CD4-positive, alpha-beta memory T cell (primary cell): ENCODE measurements at regions not wholly inside any gene's neighbourhood (a gene's known extent, or its start where the extent isn't known, plus 50 kb on each side); places are given as distances from the start of the nearest gene placed in this dataset.
"Not testable (repeated sequence)": the region's sequence is repeated elsewhere in the genome, so short reads cannot be mapped to it uniquely, and the experiment has no call there.

ENCODE experiments used
- CTCF ChIA-PET: fragments of 350-600 bp; sonication (Branson Sonifier 250); formaldehyde crosslinking; loops from one replicate; lab custom pipeline; 2021; ENCODE audit warnings: inconsistent platforms; ENCODE audit not compliant: partially characterized antibody; lab: Charles Lee
- POLR2A ChIA-PET: fragments of 350-600 bp; sonication (Branson Sonifier 250); formaldehyde crosslinking; loops from one replicate; lab custom pipeline; 2021; ENCODE audit not compliant: partially characterized antibody; lab: Charles Lee
- DNase-seq, 5 donors: peaks; one replicate each; pipeline versions ENCODE4 v3.0.0 to v3.0.0-alpha.2; 2020 to 2022; ENCODE audit warnings: mixed read lengths in 1 of 5
- H3K27ac ChIP-seq: one replicate; pipeline ENCODE4 v1.7.0; 2013; ENCODE audit warnings: low read depth, low read length
- H3K27me3 ChIP-seq: 2 replicates; pipeline ENCODE4 v1.7.0; 2013; ENCODE audit warnings: mild to moderate bottlenecking, low read length, moderate library complexity; ENCODE audit not compliant: insufficient read depth
- H3K36me3 ChIP-seq: 2 replicates; pipeline ENCODE4 v1.7.0; 2013; ENCODE audit warnings: mild to moderate bottlenecking, low read length, moderate library complexity; ENCODE audit not compliant: insufficient read depth
- H3K4me1 ChIP-seq: 2 replicates; pipeline ENCODE4 v1.7.0; 2013; ENCODE audit warnings: mild to moderate bottlenecking, low read length, moderate library complexity; ENCODE audit not compliant: insufficient read depth
- H3K4me3 ChIP-seq, 2 donors: one replicate each; pipeline ENCODE4 v1.7.0; 2013; ENCODE audit warnings: low read length in 2 of 2, mild to moderate bottlenecking in 1 of 2
- H3K9me3 ChIP-seq, 2 donors: one replicate each; pipeline ENCODE4 v1.7.0; 2013; ENCODE audit warnings: low read length in 2 of 2, control low read depth in 1 of 2; ENCODE audit not compliant: control insufficient read depth in 1 of 2
- H3K27ac Mint-ChIP-seq, 7 donors: one replicate each; pipeline ENCODE4 v1.8.0; 2020 to 2021; ENCODE audit warnings: mixed read lengths in 7 of 7, mild to moderate bottlenecking in 6 of 7, inconsistent platforms in 3 of 7, moderate library complexity in 3 of 7
- H3K27me3 Mint-ChIP-seq, 2 donors: one replicate each; pipeline ENCODE4 v1.8.0; 2020 to 2021; ENCODE audit warnings: mixed read lengths in 2 of 2
- H3K36me3 Mint-ChIP-seq, 2 donors: one replicate each; pipeline ENCODE4 v1.8.0; 2020 to 2021; ENCODE audit warnings: mixed read lengths in 2 of 2, inconsistent platforms in 1 of 2, mild to moderate bottlenecking in 1 of 2
- H3K4me1 Mint-ChIP-seq, 4 donors: one replicate each; pipeline ENCODE4 v1.8.0; 2020 to 2021; ENCODE audit warnings: mixed read lengths in 4 of 4, mild to moderate bottlenecking in 1 of 4
- H3K4me3 Mint-ChIP-seq, 8 donors: one replicate each; pipeline ENCODE4 v1.8.0; 2020 to 2021; ENCODE audit warnings: mixed read lengths in 8 of 8, mild to moderate bottlenecking in 7 of 8, moderate library complexity in 6 of 8, inconsistent platforms in 3 of 8
- H3K9me3 Mint-ChIP-seq, 8 donors: one replicate each; pipeline ENCODE4 v1.8.0; 2020 to 2021; ENCODE audit warnings: mixed read lengths in 8 of 8, mild to moderate bottlenecking in 5 of 8, inconsistent platforms in 3 of 8, moderate library complexity in 1 of 8
- intact Hi-C: fragments of 100-400 bp; cut with micrococcal nuclease; formaldehyde crosslinking; loops from one replicate; pipeline ENCODE4 v1.15.1; 2023

DNA sequence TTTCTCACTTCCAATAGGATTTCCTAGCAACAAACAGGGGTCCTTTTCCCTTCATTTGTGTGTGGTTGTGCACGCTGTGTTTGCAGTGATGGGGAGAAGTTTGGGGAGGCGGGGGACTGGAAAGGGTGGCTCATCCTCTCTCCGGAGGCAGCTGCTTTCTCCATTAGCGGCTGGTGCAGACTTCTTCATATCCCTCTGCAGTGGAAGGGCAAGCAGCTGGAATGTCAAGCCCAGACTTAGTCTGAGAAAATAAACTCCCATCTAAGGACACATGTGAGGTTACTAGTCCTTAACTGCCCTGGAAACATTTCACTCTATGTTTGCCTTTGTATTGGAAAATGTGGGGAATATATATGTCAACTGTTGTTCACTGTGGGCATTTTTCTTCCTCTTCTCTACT, 467.0 kb upstream of the RASGRP1 start:
- DNase-seq = no peak

DNA sequence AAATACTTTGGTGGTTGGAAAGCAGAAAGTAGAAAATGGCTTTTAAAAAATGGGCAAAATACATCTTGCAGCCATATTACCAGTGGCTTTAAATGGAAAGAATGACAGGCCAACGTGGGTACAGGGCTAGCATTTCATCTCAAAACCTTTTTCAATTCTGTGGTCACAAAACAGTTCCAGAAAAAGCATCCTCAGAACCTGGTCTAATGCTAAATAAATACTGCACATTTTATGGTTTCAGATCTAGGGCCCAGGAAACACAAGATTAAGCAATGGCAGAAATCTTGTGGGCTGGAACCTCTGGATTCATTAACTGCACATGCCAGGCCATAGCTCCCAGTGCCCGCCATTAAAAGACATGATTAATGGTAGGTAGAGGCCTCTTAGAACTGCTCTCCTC, 470.2 kb upstream of the RASGRP1 start:
- Mint-ChIP-seq H3K4me3 (no peak overlapping the region), H3K9me3 (peaks cover 0 to 7% (median 0%) of the 10 kb centered on the region in 8 donors), H3K27me3 (peaks cover 0 to 9% of the 10 kb centered on the region in 2 donors), H3K4me1 (no peaks in the 10 kb centered on the region), H3K36me3 (no peaks in the 10 kb centered on the region), H3K27ac (no peak overlapping the region)
- POLR2A ChIA-PET = no interaction called here
- Histone ChIP-seq H3K4me1 (no peaks in the 10 kb centered on the region), H3K9me3 (no peaks in the 10 kb centered on the region), H3K27ac (no peak overlapping the region), H3K4me3 (no peak overlapping the region), H3K36me3 (no peaks in the 10 kb centered on the region), H3K27me3 (no peaks in the 10 kb centered on the region)
- intact Hi-C loops = no loop called here
- CTCF ChIA-PET = no interaction called here
- no peak for DNase-seq

More for the DNA sequence above, 467.0 kb upstream of the RASGRP1 start:
- Histone ChIP-seq H3K4me1 (no peaks in the 10 kb centered on the region), H3K36me3 (no peaks in the 10 kb centered on the region), H3K27me3 (no peaks in the 10 kb centered on the region), H3K4me3 (no peak overlapping the region), H3K27ac (no peak overlapping the region), H3K9me3 (no peaks in the 10 kb centered on the region)
- H3K4me3 Mint-ChIP-seq = no peak overlapping the region
- H3K27me3 Mint-ChIP-seq = peaks cover 0 to 6% of the 10 kb centered on the region in 2 donors
- CTCF ChIA-PET = no interaction called here
- H3K4me1 Mint-ChIP-seq = no peaks in the 10 kb centered on the region
- POLR2A ChIA-PET = no interaction called here
- H3K9me3 Mint-ChIP-seq = no peaks in the 10 kb centered on the region
- H3K27ac Mint-ChIP-seq = no peak overlapping the region
- intact Hi-C loops = no loop called here
- H3K36me3 Mint-ChIP-seq = no peaks in the 10 kb centered on the region

DNA sequence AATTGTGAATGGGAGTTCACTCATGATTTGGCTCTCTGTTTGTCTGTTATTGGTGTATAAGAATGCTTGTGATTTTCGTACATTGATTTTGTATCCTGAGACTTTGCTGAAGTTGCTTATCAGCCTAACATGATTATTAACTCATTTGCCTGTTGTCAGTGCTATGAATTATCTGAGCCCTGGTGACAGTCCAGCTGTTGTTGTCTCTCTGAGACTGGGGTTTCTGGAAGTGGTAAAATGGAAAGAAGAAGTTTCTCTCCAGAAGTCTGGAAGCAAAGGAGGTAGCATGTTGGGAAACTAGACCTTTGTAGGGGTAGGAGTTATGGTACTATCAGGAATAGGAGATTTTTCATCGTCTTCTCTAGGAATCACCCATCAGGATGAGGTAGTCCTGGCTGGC, 473.0 kb upstream of the RASGRP1 start:
- H3K9me3 Mint-ChIP-seq, H3K9me3 ChIP-seq, H3K27ac ChIP-seq, CTCF ChIA-PET, DNase-seq, H3K27me3 ChIP-seq, H3K27ac Mint-ChIP-seq, H3K4me3 ChIP-seq, H3K4me1 ChIP-seq, H3K4me1 Mint-ChIP-seq, H3K36me3 ChIP-seq, H3K4me3 Mint-ChIP-seq, intact Hi-C loops, H3K36me3 Mint-ChIP-seq, POLR2A ChIA-PET, H3K27me3 Mint-ChIP-seq: not testable (repeated sequence)

DNA sequence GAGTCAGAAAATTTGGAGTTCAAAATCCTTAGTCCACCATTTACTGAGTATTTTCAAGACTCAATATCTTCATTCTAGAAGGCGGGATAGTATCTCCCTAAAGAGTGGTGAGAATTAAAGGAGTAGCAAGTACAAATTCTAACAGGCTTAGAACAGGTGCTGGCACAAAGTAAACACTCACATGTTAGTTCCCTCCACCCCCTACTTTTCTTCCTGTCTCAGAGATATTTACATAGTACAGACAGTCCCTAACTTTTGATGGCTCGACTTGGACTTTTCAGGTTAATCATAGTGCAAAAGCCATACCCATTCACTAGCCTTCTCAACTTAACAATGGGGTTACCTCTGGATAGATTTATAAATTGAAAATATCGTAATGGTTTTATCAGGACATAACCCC, 476.2 kb upstream of the RASGRP1 start:
- intact Hi-C loops = no loop called here
- ChIA-PET CTCF (no interaction called here), POLR2A (no interaction called here)
- H3K27me3 Mint-ChIP-seq = peaks cover 7 to 10% of the 10 kb centered on the region in 2 donors
- no peaks in the 10 kb centered on the region for H3K36me3 Mint-ChIP-seq
- Histone ChIP-seq H3K9me3 (no peaks in the 10 kb centered on the region), H3K4me3 (no peak overlapping the region), H3K36me3 (no peaks in the 10 kb centered on the region), H3K4me1 (no peaks in the 10 kb centered on the region), H3K27ac (no peak overlapping the region), H3K27me3 (no peaks in the 10 kb centered on the region)
- no peak overlapping the region for H3K27ac Mint-ChIP-seq
- no peak overlapping the region for H3K4me3 Mint-ChIP-seq
- H3K9me3 Mint-ChIP-seq = peaks cover 0 to 7% (median 0%) of the 10 kb centered on the region in 8 donors
- no peak for DNase-seq
- H3K4me1 Mint-ChIP-seq = no peaks in the 10 kb centered on the region

DNA sequence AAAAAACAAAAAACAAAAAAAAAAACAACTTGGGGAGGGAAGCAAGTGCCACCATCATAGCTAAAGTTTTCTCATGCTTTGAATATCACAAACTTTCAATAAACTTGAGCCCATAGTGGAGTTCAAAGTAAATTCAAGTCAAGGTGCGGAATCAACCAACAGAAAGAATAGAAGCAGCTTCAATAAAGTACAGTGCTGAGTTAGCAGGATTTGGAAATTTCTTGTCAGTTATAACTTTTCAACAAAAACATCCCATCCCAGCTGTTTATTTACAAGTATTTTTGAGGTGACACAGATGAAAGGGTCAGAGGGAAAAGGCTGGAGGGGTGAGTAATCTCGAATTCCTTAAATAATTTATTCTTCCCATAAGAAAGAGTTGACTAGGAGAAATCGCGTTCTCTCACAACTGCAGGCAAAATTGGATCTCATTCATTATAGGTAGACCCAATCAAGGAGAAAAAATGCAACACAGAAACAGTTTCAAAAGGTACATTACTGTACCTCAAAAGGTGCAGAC, 477.4 kb upstream of the RASGRP1 start:
- H3K36me3 ChIP-seq = no peaks in the 10 kb centered on the region
- Mint-ChIP-seq H3K36me3 (no peaks in the 10 kb centered on the region), H3K27ac (no peak overlapping the region), H3K27me3 (peaks cover 7 to 10% of the 10 kb centered on the region in 2 donors), H3K4me1 (no peaks in the 10 kb centered on the region), H3K4me3 (no peak overlapping the region), H3K9me3 (peaks cover 0 to 10% (median 5%) of the 10 kb centered on the region in 8 donors)
- H3K27ac ChIP-seq = no peak overlapping the region
- intact Hi-C loops = no loop called here
- DNase-seq = no peak
- POLR2A ChIA-PET = no interaction called here
- H3K9me3 ChIP-seq = no peaks in the 10 kb centered on the region
- CTCF ChIA-PET = no interaction called here
- H3K4me1 ChIP-seq = no peaks in the 10 kb centered on the region
- no peak overlapping the region for H3K4me3 ChIP-seq
- no peaks in the 10 kb centered on the region for H3K27me3 ChIP-seq

DNA sequence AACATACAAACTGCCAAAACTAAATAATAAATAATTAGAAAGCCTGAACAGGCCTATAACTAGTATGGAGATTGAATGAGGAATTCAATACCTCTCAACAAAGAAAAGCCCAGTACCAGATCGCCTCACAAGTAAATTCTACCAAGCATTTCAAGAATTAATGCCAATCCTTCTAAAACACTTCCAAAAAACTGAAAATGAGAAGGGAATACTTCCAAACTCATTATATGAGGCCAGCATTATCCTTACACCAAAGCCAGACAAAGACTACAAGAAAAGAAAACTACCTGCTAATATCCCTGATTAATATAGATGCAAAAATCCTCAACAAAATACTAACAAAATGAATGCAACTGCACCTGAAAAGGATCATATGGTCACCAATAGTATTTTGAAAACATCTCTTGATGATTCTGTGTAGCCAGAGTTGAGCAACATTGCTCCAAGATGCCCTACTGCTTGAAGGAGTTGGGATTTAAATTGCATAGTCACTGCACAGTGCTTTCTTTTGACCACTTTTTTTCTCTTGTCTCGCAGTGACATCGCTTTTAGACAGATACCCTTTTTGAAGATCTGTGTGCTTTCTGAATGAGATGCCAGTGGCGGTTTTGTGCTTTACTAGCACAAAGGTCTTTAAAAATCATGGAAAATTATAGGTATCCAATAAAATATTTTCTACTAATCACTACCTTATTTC, 487.2 kb upstream of the RASGRP1 start:
- H3K36me3 Mint-ChIP-seq = no peaks in the 10 kb centered on the region
- no peaks in the 10 kb centered on the region for H3K36me3 ChIP-seq
- H3K27me3 Mint-ChIP-seq = peaks cover 0 to 8% of the 10 kb centered on the region in 2 donors
- ChIA-PET POLR2A (no interaction called here), CTCF (no interaction called here)
- no peak overlapping the region for H3K27ac Mint-ChIP-seq
- peaks cover 4 to 25% (median 14%) of the 10 kb centered on the region in 8 donors for H3K9me3 Mint-ChIP-seq
- H3K27me3 ChIP-seq = no peaks in the 10 kb centered on the region
- no peaks in the 10 kb centered on the region for H3K4me1 ChIP-seq
- no peak overlapping the region for H3K4me3 Mint-ChIP-seq
- DNase-seq = no peak
- no peak overlapping the region for H3K27ac ChIP-seq
- no peak overlapping the region for H3K4me3 ChIP-seq
- H3K9me3 ChIP-seq = no peaks in the 10 kb centered on the region
- intact Hi-C loops = no loop called here
- H3K4me1 Mint-ChIP-seq = no peaks in the 10 kb centered on the region

GRCh38 chr15:39052323-39052705, 487.7 kb upstream of the RASGRP1 start:
- Mint-ChIP-seq H3K27me3 (peaks cover 0 to 8% of the 10 kb centered on the region in 2 donors), H3K4me1 (no peaks in the 10 kb centered on the region), H3K9me3 (peaks cover 4 to 23% (median 13%) of the 10 kb centered on the region in 8 donors), H3K27ac (no peak overlapping the region), H3K4me3 (no peak overlapping the region), H3K36me3 (no peaks in the 10 kb centered on the region)
- H3K27ac ChIP-seq = no peak overlapping the region
- H3K9me3 ChIP-seq = no peaks in the 10 kb centered on the region
- ChIA-PET CTCF (no interaction called here), POLR2A (interaction anchor here (1.0 kb wide), 1 partner anchor 14 kb away, joined by 3 read pairs; no protein-coding TSS in a partner anchor)
- no peak for DNase-seq
- H3K27me3 ChIP-seq = no peaks in the 10 kb centered on the region
- H3K4me1 ChIP-seq = no peaks in the 10 kb centered on the region
- H3K4me3 ChIP-seq = no peak overlapping the region
- no peaks in the 10 kb centered on the region for H3K36me3 ChIP-seq
- intact Hi-C loops = no loop called here
